NCI-H2029 (cell line): ENCODE measurements at regions not wholly inside any gene's neighbourhood (a gene's known extent, or its start where the extent isn't known, plus 50 kb on each side); places are given as distances from the start of the nearest gene placed in this dataset.
"Not testable (repeated sequence)": the region's sequence is repeated elsewhere in the genome, so short reads cannot be mapped to it uniquely, and the experiment has no call there.

Experiments
- DNase-seq: peaks from one replicate; lab custom pipeline; 2025; lab: John Stamatoyannopoulos, UW

DNA sequence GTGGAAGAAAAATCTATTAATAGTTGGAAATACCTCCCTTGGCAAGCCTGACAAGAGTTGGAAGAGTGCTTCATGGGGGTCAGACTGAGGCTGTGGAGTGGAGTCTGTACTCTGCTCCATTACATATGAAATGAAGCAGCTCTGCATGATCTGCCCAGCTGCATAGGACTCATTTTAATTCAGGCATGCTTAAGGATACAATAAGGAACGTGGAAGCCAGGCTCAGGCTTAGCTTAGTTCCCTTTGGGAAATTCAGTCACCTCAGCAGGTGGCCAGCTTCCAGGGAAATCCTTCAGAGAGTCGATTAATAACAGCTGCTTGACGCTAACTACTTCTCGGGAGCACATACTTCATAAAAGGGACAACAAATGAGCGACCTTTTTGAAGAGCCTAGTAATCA is 1672.9 kb upstream of the WWC1 start:
- no peak for DNase-seq

DNA sequence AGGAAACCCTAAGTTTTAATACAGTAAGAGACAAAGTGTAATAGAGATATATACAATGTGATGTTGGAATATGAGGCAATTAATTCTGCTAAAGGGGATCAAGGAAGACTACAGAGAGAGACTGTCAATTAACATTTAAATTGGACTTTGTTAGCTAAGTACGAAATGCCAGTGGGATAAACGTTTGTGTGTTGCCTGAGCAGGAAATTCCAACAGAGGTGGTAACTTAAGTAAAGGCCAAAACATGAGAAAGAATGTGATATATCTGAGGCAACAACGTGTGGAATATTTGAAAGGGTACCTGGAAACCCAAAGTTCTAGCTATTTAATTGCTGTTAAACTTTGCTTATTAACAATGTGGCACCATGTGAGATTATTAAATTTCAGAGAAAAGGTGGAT is 1666.9 kb upstream of the WWC1 start:
- DNase-seq: no peak

DNA sequence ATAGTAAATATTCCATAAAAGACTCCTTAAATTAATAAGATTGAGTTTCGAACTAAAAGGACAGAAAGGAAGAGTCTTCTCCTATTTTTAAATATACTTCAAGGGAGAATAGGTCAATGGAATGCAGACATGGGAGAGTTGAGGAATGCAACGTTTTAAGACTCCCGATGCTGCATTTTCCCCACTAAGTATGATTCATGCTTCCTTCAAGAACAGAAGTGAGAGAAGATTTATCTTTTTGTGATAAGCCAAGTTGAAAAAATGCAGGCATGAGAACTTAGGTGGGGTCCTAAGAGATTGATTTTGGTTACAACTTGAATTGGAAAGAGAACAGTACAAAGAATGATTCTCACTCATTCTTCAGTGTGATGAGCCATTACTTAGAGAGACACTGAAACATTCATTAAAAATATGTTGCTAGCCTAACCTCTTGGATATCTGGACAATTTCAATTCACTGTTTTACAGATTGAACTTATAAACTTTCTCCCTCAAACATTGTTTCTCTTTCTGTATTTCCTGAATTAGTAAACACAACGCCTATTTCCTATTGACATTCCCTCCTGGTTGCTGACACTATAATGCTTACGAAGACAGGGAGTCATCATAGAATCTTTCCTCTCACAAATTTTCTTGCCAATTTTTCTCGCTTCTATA is 1666.1 kb upstream of the WWC1 start:
- no peak for DNase-seq

DNA sequence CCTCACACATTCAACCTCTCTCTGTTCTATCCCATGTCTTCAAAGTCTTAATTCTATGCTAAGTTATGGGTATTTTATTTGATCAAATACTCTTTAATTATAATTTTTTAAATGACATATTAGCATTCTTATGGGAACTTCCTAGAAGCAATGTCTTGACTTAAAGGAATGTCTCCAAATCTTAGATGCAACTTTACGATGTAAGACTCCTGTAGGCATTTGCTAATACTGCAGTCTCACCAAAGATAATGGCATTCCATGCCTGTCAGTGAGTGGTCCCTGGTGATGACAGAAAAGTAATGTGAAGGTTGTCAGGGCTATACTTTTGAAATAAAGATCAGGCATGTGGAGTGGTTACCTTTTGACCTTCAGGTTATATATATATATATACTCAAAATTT is 1654.2 kb upstream of the WWC1 start:
- DNase-seq: no peak

DNA sequence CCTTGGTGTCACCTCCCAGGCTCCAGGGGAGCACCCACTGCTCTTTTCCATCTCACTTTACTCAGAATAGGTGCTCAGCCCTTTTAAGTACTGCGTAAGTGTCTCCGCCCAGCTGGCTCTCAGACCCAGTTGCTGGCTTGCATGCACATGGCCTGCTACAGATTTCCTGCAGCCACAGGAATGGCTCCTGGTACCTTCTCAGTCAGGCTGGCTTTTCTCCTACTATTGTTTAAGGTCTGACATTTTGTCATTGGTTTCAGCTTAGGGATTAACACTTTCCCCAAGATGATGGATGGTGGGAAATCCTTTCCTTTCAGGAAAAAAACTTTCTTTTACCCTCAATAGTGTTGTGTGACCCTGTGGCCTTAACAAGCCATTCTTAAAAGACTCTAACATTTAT is 1652.3 kb upstream of the WWC1 start:
- DNase-seq: no peak

DNA sequence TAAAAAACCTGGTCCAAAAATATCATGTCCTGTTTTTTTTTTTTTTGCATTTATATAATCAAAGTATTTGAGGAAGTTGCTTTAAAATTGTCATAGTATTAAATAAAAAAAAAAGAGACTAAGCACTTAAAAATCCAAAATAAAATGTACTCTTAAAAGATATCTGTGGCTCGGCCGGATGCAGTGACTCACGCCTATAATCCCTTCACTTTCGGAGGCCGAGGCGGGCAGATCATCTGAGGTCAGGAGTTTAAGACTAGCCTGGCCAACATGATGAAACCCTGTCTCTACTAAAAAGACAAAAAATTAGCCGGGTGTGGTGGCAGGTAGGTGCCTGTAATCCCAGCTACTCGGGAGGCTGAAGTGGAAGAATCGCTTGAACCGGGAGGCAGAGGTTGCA is 1651.3 kb upstream of the WWC1 start:
- not testable (repeated sequence) for DNase-seq

DNA sequence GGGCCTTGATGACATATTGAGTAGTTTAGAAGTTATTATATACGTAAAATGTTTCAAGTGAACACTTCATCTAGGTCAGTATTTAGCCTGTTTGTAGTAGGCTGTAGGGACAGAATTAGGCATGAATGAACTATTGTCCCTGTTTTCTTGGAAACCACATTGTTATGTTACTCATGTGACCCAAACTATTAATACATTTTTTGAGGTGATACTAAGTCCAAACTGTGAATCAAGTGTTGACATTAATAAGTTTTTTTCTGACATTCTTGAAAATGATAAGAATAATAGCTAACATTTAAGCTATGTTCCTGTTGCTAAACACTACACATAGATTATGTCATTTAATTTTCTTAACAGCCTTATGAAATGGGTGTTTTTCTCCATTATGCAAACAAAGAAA is 1642.7 kb upstream of the WWC1 start:
- no peak for DNase-seq

DNA sequence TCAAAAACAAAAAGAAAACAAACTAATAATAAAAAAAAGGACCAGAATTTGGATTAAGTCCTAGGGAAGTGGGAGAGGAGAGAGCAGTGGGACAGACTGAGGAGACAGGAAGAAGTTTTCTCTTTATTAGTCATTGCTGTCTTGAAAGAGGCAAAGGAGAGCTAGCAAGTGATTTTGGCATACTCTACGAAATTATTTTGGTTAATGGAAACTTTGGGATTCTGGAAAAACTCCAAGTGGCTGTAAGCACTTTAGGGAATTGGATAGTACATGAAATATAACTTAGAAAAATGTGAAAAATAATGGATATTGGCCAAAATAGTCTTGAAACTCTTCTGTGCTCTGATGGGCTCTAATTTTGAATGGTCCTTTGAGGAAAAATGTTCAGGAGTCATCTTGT is 1641.8 kb upstream of the WWC1 start:
- DNase-seq: no peak

DNA sequence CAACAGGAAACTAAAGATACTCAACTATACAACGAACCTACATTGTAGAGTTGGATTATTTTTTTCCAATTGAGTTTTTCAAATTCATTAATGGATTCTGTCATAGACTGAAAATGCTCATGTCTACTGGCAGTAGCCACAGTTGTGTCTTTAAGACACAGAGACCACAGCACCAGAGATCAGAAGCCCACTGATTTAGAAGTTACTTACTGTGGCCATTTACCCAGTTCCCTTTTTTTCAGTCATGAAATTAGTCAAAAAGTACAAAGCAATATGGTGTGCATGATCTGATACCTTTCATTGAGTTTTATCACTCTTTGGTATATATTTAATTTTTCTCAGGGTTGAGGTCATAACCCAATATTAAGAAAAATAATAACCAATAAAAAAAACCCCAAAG is 1640.2 kb upstream of the WWC1 start:
- DNase-seq: no peak

DNA sequence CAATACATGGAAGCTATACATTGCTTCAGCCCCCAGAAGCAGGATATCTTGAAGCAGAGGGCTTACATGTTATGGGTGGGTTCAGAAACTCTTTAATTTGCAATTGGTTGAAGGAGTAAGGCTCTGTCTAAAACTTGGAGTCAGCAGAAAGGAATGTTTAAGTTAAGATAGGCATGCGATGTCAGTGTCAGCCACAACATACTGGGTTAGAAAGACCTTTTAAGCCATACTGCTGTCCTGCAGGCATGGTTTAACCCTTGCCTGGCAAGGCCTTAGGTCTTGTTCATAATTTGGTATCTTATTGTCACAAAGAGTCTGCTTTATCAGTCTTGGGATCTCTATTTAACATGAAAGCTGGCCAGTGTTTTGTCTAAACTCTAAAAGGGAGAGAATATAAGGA is 1619.6 kb upstream of the WWC1 start:
- DNase-seq: no peak

DNA sequence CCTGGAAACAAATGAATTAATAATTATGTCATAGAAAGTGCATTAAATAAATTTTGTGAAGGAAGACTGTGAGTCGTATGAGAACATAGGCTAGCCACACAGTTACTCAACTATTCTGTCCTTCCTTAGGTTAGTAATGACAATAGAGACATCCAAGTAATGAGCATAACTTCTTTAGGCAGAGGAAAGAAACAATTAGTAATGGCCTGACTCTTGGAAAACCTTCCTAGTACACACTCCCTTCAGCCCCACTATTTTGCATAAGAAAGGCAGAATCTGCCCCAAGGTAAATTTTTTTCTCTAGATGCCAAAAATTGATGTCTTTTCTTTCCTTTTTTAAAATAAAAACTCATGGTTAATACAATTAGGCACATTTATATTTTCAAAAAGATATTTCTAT is 1619.0 kb upstream of the WWC1 start:
- DNase-seq: no peak

DNA sequence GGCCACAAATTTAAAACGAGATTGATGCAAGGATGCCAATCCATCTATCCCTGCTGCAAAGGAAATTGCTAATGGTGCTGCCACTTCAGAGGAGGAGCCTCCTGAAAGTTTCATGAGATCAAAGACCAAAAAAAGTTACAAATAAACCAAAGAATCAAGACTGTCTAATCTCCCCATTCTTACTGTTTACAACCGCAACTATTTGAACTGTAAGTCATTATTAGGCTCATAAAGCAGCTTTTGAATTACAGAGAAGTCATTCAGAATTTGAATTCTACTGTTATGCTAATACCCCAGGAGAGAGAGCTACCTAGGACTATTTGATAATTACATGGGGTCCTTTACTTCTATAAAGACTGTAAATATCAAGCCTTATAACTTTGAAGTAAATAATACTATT is 1613.6 kb upstream of the WWC1 start:
- no peak for DNase-seq

DNA sequence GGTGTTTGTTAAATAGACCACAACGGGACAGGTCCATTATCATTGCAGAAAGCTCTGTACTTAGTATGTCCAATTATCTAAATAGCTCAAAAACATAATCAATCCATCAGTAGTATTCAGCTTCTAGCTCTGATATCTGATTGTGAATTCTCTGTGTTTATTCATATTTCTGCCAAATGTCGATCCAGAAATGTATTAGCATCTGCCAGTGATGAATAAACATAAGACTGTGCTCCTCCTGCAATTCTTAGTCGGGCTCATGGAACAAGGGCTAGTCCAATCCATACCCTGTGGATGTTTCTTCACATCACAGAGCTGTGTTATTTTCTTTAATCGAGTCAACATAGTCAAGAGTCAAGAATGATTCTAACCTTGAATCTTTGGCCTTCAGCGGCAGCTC is 1612.1 kb upstream of the WWC1 start:
- no peak for DNase-seq

DNA sequence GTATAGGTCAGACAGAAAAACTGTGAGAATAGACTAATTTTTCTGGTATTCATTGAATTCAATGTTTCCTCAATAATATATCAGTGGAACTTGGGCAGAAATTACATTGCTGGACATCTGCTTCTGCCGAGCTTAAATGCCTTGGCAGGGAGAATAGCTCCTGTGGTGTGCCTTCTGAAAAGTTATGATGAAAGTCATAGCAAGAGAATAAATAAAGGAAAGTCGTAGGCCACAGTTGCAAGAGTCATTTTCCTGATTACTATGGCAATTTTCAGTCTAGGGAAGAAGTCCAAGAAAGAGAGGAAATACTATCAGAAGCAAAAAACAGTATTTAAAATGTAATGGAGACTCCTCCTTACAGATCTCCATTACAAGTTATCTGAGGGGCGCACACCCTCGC is 1596.1 kb upstream of the WWC1 start:
- no peak for DNase-seq

DNA sequence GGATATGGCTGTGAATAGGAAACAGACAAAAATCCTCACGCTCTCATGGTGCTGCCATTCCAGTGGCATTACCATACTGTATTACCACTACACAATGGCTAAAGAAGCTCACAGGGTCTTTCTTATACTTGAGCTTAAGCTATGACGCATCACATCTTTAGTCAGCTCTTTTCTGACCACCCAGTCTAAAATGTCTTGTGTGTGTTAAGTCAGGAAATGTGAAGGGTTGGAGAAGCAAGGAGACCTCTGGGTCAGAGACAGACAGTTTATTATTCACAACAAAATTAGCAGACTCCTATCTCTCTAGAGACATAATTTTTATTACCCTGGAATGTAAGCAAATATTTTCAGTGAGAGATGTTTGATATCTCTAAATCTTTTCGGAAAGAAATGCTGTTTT is 1583.2 kb upstream of the WWC1 start:
- DNase-seq: no peak

DNA sequence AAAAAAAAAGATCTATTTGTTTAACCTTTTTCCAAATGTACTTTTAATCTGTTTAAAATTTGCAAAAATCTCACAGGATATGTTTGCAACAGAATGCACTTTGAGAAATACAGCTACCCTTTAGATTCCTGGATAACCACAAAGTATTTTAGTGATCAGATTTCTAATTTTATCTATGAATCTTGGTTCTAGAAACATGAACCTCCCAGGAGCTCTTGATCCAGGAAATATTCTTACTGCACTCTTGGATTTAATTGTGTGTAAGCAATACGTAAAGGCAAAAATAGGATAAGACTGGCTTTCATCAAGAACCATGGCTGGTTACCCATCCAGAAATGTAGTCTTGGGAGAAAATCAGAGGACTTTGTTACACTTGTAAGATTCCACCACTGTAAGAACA is 1581.8 kb upstream of the WWC1 start:
- DNase-seq: no peak

DNA sequence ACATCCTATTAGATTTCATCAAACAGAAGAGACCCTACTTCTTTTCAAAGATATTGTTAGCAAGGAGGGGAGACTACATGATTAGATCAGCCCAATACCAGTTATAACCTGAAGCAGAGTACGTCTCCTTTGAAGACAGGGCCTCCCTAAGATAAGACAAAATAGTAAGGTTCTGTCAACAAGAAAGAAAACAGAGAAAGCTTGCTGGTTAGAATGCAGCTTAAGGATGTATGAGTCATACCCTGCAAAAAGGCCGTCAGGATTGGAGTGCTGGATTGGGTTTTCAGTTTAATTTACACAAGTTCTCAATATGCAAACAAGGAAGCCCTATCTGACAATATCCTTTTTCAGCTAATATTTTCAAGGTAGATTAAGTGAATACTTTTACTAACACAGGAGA is 1581.2 kb upstream of the WWC1 start:
- DNase-seq: no peak

DNA sequence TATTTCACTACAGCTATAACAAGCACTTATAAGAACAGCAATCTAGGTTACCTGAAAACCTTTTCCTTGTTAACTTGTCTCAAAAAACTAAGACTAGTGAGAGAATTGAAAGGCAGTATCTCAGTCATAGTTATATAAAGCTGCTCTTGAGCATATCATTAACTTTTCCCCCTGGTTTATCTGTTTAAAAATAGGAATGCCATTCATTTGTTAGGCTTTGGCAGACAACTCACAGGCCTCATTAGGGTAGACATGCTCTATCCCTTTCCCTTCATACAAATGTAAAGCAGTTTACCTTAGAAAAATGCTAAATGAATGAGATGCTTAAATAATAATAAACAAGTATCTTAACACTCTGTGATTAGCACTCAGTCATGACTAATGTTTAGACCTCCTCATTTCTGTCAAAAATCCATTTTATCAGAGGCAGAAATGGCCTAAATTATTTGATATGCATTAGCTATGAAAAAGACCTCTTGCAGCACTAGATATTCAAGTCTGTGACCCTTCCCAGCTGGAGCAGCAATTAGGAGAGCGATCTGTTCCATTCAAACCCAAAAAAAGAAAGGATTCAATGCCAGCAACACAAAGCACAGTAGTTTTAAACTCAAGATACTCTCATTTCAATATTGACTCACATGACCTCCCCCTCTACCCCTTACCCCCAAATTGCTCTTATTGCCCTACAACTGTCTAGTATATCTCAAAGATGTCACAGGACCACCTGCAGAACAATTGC is 1578.8 kb upstream of the WWC1 start:
- no peak for DNase-seq

DNA sequence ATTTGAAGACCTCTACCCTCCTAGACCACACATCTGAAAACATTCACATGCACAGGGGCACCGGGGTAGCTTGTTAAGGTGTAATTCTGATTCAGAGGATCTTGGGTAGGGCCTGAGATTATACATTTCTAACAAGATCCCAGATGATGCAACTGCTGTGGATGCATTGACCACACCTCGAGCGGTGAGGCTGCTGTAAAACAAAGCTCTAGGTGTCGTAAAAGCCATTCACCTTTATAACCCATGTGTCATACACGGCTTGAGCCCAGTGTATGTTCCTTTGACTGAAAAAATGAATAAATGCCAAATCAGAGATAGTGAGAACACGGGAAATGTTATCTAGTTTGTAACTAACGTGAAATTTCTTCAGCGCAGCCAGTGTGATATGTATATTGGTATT is 1578.2 kb upstream of the WWC1 start:
- no peak for DNase-seq

DNA sequence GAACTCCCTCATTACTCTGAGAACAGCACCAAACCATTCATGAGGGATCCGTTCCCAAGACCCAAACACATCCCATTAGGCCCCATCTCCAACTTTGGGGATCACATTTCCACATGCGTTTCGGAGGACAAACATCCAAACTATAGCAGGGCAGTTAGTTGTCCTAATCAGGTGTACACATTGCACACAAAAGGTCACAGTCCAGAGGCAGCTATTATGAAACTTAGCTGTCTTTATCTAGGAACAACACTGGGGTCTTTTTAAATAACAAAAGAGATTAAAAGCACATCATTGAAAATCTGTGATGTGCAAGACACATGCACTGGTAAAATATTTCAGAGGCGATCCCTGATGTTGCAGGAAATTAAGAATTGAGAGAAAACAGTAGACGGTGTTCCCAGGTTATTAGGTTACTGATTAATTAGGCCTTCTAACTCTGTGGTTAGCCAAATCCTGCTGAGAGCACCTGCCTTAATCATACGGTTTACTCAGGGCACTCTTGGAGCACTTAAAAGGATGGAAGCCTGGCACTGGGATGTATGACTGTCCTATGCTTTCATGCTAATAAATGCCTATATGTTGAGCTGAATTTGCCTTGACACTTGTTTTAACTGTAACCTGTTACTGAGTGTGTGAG is 1574.5 kb upstream of the WWC1 start:
- DNase-seq: no peak

DNA sequence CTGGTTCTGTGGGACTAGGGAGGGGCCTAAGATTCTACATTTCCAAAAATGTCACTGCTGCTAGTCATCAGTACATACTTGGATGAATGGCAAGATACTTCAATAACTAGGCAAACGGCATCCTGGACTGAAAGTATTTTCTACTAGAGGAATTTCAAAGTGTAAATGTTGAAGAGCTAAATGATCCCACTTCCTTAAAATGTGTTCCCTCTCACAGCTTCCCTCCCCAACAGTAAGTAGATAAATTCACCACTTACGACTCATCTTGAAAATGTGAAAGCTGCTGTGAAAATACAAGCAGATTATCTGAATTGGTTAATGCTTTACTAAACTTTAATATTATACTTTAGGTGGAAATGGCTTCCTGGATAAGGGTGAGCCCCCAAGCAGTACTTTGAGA is 1571.5 kb upstream of the WWC1 start:
- no peak for DNase-seq

DNA sequence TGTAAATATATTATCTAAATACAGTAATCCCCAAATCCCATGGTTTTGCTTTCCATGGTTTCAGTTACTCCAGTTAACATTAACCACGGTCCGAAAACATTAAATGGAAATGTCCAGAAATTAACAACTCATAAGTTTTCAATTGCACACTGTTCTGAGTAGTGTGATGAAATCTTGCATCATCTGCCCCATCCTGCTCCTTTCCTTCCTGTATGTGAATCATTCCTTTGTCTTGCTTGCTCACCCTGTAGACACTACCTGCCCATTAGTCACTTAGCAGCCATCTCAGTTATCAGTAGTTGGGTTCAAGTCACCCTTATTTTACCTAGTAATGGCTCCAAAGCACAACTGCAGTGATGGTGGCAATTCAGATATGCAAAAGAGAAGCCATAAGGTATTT is 1568.5 kb upstream of the WWC1 start:
- no peak for DNase-seq

DNA sequence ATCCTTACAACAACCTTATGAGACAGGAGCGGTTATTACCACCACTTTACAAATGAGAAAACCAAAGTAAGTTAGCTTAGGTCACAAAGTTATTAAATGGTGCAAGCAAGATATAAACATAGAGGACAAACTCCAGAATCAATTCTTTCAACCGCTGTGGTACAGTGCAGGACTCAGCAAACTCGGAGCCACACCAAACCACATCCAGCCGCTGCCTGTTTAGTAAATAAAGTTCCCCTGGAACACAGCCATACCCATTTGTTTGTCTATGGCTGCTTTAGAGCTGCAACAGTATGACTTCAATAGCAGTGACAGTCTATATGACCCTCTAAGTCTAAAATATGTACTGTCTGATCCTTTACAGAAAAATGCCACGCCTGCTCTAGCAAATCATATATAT is 1567.2 kb upstream of the WWC1 start:
- DNase-seq: no peak

DNA sequence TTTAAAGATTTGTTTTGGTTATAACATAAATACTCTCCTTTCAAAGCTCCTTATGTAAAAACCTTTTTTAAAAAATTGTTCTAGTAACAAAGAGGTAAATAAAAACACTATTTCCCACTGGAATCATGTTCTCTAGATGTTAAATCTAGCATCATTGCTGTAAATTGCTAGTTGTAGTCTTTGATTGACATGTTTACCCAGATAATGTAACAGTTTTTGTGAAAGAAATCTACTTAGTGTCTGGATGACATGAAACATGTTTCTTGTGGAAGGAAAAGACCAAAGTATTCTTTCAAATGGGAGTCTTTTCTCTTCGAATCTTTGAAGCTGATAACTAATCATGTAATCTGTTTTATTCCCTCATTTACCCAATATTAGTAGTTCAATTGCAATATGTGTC is 1565.9 kb upstream of the WWC1 start:
- DNase-seq: no peak
